ENCODE measurements at regions not wholly inside any gene's neighbourhood (a gene's known extent, or its start where the extent isn't known, plus 50 kb on each side); places are given as distances from the start of the nearest gene placed in this dataset.

DNA sequence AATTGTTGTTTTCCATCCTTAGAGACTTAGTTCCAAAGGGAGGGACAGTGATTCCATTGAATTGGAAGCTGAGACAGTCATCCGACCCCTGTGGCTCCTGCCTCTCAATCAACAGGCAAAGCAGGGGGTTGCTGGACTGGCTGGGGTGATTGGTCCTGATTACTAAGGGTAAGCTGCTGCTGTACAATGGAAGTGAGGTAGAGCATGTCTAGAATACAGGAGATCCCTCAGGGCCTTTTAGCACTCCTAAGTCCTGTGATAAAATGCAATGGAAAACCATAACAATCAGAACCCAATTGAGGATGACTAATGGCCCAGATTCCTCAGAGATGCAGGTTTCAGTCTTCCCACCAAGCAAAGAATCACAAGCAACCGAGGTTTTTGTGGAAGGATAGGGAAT is 127.6 kb downstream of the AASDH start:
- ChIA-PET POLR2A (ENCODE audit: low non-redundant PET) (no interaction called here), CTCF (no interaction called here)
- DNase-seq (ENCODE audit: low spot score) = no peak
- intact Hi-C loops (cut with micrococcal nuclease; ENCODE audit: unreplicated experiment) = no loop called here
- no peaks in the 10 kb centered on the region for H3K36me3 ChIP-seq (ENCODE audit: insufficient read depth, low read length, poor library complexity, severe bottlenecking)
- H3K27ac ChIP-seq (ENCODE audit: low read depth, low read length, poor library complexity, severe bottlenecking) = no peak overlapping the region
- no peak overlapping the region for H3K4me3 ChIP-seq (ENCODE audit: low read depth, low read length, poor library complexity, severe bottlenecking)
- no peaks in the 10 kb centered on the region for H3K9me3 ChIP-seq (ENCODE audit: low read depth, low read length, poor library complexity, severe bottlenecking)
- H3K4me1 ChIP-seq (ENCODE audit: insufficient read depth, low read length, poor library complexity, severe bottlenecking) = no peaks in the 10 kb centered on the region
- no TSS peak for BruUV-seq (replicated peaks)
- TF ChIP-seq, protein P1, sequence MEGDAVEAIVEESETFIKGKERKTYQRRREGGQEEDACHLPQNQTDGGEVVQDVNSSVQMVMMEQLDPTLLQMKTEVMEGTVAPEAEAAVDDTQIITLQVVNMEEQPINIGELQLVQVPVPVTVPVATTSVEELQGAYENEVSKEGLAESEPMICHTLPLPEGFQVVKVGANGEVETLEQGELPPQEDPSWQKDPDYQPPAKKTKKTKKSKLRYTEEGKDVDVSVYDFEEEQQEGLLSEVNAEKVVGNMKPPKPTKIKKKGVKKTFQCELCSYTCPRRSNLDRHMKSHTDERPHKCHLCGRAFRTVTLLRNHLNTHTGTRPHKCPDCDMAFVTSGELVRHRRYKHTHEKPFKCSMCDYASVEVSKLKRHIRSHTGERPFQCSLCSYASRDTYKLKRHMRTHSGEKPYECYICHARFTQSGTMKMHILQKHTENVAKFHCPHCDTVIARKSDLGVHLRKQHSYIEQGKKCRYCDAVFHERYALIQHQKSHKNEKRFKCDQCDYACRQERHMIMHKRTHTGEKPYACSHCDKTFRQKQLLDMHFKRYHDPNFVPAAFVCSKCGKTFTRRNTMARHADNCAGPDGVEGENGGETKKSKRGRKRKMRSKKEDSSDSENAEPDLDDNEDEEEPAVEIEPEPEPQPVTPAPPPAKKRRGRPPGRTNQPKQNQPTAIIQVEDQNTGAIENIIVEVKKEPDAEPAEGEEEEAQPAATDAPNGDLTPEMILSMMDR (conservative IDR thresholded peaks at IDR 0.05; ENCODE audit: low read depth, low read length) = no peak
- no peak for TF ChIP-seq EZH2 (IDR thresholded peaks at IDR 0.05; ENCODE audit: borderline replicate concordance, low read depth, low read length, poor library complexity, severe bottlenecking)
- no peaks in the 10 kb centered on the region for H3K27me3 ChIP-seq (replicated peaks; ENCODE audit: insufficient read depth, low read depth, low read length, poor library complexity)

GRCh38 chr4:56255820-56256219 is 131.5 kb downstream of the AASDH start:
- BruUV-seq (replicated peaks) = no TSS peak
- POLR2A ChIA-PET (ENCODE audit: low non-redundant PET) = no interaction called here
- intact Hi-C loops (cut with micrococcal nuclease; ENCODE audit: unreplicated experiment) = no loop called here

GRCh38 chr4:56253666-56254305 is 133.5 kb downstream of the AASDH start:
- Histone ChIP-seq H3K4me1 (ENCODE audit: insufficient read depth, low read length, poor library complexity, severe bottlenecking) (no peaks in the 10 kb centered on the region), H3K36me3 (ENCODE audit: insufficient read depth, low read length, poor library complexity, severe bottlenecking) (no peaks in the 10 kb centered on the region), H3K27me3 (replicated peaks; ENCODE audit: insufficient read depth, low read depth, low read length, poor library complexity) (no peaks in the 10 kb centered on the region), H3K27ac (ENCODE audit: low read depth, low read length, poor library complexity, severe bottlenecking) (no peak overlapping the region), H3K4me3 (ENCODE audit: low read depth, low read length, poor library complexity, severe bottlenecking) (no peak overlapping the region), H3K9me3 (ENCODE audit: low read depth, low read length, poor library complexity, severe bottlenecking) (no peaks in the 10 kb centered on the region)
- POLR2A ChIA-PET (ENCODE audit: low non-redundant PET) = no interaction called here
- BruUV-seq (replicated peaks) = no TSS peak
- DNase-seq (ENCODE audit: low spot score) = no peak
- TF ChIP-seq, protein P1 (conservative IDR thresholded peaks at IDR 0.05; ENCODE audit: low read depth, low read length) = no peak
- TF ChIP-seq EZH2 (IDR thresholded peaks at IDR 0.05; ENCODE audit: borderline replicate concordance, low read depth, low read length, poor library complexity, severe bottlenecking) = no peak
- CTCF ChIA-PET = no interaction called here
- intact Hi-C loops (cut with micrococcal nuclease; ENCODE audit: unreplicated experiment) = no loop called here

More at GRCh38 chr4:56255820-56256219, 131.5 kb downstream of the AASDH start:
- H3K27me3 ChIP-seq (replicated peaks; ENCODE audit: insufficient read depth, low read depth, low read length, poor library complexity) = no peaks in the 10 kb centered on the region
- H3K4me1 ChIP-seq (ENCODE audit: insufficient read depth, low read length, poor library complexity, severe bottlenecking) = no peaks in the 10 kb centered on the region
- TF ChIP-seq, protein P1 (conservative IDR thresholded peaks at IDR 0.05; ENCODE audit: low read depth, low read length) = no peak
- TF ChIP-seq EZH2 (IDR thresholded peaks at IDR 0.05; ENCODE audit: borderline replicate concordance, low read depth, low read length, poor library complexity, severe bottlenecking) = no peak
- no peak overlapping the region for H3K27ac ChIP-seq (ENCODE audit: low read depth, low read length, poor library complexity, severe bottlenecking)
- CTCF ChIA-PET = no interaction called here
- DNase-seq (ENCODE audit: low spot score) = no peak
- no peaks in the 10 kb centered on the region for H3K36me3 ChIP-seq (ENCODE audit: insufficient read depth, low read length, poor library complexity, severe bottlenecking)
- no peaks in the 10 kb centered on the region for H3K9me3 ChIP-seq (ENCODE audit: low read depth, low read length, poor library complexity, severe bottlenecking)
- no peak overlapping the region for H3K4me3 ChIP-seq (ENCODE audit: low read depth, low read length, poor library complexity, severe bottlenecking)
